ENCODE measurements at regions not wholly inside any gene's neighbourhood (a gene's known extent, or its start where the extent isn't known, plus 50 kb on each side); places are given as distances from the start of the nearest gene placed in this dataset.

DNA sequence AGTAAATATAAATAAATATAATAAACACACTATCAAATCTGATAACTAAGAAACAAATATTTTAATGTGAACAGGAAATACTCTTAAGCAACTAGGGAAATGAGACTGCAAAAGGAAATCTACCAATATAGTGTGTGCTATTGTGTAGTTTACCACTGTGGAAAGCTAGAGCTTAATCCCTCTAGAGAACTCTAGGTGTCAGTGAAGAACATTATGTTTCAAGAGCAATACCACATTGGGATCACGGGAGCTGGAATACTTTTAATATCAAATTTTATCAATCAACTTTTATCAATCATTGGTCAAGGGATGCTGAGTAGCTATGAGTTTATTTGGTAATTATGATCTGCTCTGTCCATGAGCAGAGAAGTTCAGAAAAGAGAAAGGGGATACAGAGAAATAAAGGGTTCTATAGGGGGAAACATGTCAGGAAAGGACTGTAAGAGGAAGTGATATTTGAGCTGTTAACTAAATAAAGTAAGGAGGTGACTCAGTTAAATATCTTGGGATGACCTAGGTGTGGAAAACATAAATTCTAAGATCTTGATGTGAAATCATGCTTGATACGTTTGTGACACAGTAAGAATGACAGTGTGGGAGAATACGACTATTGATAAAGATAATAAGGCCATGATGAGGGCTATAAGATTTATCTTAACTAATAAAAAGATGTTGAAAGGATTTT is 762.2 kb upstream of the ALCAM start:
- FAIRE-seq = no peak

DNA sequence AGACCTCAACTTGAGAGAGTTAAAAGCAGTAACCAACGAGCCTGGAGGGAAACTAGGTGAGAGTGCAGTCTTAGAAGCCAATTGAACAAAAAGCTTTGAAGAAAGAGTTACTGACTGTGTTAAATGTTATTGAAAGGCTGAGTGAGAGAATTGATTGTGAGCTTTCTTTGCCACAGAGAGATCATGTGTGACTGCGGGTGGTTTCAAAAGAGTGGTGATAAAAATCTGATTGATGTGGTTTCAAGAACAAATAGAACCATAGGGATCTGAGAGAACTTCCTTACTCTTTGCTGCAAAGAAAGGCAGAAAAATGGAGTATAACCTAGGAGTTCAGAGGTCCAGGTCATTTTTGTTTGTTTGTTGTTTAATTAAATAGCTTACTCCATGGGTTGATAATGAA is 759.9 kb upstream of the ALCAM start:
- no peak for FAIRE-seq

DNA sequence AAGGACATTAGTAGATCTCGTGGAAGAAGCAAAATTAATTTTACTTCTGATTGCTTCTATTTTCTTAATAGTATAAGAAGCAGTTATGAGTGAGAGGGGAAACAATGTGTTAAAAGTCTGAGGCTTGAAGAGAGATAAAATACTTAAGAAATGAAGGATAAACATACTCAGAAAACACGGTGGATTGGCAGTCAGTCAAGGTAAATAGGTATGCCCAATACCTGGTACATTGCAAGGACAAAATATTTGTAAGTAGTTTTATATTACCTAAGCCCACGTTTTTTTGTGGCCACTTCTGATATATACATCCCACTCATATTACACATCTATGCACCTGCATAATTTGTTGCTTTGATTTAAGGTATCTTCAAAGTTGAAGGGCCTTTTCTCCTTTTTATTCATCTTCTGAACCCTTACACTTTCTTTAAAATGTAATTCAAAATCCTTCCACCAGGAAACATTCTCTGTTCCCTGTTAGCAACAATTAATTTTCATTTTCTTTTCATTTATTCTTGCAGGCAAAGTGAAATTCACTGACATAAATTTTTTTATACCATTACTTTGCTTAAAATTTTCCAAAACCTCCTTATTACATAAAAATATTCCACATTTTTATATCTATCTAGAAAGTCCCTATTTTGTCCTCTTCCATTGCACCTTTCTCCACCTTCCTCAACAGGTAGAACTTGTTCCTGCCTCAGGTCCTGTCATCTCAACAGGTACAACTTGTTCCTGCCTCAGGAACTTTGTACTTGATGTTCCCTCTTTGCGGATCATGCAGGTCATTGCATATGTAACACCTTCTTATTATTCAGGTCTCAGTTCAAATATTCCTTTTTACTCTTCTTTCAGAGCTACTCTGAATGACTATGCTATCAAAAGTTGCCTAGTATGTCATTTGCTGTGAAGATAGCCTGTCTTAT is 755.7 kb upstream of the ALCAM start:
- FAIRE-seq = no peak

DNA sequence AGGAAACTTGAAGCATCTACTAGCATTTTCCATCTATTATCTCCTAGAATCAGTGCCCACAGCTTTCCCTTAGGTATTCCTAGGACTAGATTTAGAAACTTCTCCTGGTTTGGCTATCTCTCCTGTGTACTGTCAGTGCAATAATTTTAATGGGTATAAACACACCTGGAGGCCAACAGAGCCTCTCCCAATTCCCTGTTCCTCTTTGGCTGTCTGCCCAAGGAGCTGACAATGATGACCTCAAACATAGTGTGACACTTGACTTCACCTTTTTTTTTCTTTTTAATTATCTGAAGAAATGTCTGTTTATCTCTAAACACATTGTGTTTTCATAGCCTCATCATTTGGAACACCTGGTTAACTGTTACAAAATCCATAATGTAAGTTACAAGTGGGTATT is 754.5 kb upstream of the ALCAM start:
- no peak for FAIRE-seq

DNA sequence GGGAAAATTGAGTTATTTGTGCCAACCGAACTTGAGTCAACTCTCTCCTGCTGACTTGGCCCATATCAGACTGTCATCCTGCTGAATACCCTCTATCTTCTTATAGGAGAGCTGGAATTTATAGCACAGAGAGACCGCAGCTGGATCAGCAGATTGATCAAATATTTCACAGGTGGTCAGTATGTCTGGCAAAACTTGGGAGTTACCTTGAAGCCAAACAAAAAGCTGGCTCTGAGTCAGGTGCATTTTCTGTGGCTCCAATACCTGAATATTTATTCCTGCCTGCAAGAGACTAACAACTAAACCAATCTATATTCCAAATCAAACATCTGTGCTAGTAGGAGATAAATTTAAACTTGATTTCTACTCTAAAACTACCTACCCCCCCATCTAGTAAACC is 752.1 kb upstream of the ALCAM start:
- FAIRE-seq = no peak

DNA sequence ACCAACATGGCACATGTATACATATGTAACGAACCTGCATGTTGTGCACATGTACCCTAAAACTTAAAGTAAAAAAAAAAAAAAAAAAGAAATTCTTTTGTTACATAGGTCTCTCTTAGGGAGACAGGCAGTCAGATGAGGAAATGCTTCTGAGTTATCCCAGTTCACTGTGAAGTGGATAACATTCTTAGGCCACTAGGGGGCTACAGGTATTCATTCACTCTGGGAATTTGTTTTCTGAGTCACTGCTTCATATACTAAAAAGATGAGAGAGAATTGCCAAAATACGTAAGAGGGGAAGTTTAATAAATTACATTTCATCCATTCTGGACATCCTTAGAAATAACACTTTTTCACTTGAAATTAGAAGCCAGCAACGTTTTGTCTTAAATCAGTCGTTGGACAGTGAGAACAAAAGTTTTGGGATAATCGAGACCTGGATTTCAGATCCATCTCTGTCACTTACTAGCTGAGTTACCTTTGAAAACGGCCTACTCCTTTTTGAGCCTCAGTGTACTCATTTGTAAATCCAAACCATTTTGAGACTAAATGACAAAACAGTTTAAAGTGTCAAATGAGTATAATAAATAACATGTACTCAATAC is 738.4 kb upstream of the ALCAM start:
- no peak for FAIRE-seq

DNA sequence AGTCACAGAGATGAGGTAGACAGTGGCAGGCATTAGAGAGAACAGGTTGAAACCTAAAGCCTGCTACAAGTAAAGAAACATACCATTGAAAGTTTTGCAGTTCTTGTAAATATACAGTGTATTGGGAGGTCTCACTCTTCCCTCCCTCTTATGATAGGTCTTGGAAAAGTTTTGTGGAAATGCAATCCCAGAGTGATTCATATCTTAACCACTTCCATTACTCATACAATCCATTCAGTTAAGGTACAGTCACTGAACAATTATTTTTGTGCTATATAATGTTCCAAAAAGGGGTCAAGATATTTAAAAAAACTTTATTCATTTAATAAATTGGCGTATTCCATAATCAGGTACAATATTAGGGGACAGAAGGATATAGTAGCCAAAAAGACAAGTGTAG is 737.7 kb upstream of the ALCAM start:
- FAIRE-seq = no peak

DNA sequence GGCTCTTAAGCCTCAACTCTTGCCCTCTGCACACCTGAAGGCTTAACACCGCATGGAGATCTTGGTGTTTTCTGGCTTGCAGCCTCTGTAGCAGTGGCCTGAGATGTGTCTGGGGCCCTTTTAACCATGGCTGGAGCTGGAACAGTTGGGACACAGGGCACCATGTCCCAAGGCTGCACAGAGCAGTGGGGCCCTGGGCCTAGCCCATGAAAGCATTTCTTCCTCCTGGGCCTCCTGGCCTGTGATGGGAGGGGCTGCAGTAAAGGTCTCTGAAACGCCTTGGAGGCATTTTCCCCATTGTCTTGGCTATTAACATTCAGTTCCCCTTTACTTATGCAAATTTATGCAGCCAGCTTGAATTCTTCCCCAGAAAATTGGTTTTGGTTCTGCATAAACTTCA is 735.5 kb upstream of the ALCAM start:
- FAIRE-seq = no peak

DNA sequence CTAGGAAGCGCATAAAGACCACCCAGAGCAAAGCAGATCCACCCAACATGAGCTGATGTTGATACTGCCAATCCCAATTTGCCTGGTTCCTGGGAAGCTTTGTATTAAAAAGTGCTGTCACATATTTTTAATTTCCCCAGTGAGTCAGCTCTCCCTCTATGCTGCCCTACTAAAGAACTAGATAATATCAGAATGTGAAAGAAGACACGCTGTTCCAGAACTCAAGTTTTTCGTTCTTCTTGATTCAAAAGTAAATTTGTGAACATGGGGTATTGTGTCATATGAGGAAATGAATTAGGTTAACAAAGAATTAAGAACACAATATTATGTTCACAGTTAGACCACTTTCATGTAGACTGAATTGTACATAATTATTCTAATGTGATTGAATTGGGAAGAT is 734.2 kb upstream of the ALCAM start:
- FAIRE-seq = no peak

DNA sequence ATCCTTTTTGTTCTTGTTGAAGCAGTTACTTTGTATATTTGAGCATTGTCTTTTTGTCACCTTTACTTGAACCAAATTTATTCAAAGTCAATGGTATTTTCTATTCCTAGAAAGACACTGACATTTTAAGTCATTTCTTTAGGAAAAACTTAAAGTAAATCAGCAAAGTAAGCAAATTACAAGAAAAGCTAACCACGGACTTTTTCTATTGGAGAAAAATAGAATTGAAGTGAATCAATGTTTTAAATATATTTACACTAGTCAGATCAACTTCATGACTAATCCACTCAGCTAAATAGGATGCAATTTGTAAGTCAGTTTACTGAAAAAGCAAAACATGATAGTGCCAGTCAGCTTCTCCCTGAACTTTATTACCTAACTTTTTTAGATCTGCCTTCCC is 733.8 kb upstream of the ALCAM start:
- FAIRE-seq = no peak

DNA sequence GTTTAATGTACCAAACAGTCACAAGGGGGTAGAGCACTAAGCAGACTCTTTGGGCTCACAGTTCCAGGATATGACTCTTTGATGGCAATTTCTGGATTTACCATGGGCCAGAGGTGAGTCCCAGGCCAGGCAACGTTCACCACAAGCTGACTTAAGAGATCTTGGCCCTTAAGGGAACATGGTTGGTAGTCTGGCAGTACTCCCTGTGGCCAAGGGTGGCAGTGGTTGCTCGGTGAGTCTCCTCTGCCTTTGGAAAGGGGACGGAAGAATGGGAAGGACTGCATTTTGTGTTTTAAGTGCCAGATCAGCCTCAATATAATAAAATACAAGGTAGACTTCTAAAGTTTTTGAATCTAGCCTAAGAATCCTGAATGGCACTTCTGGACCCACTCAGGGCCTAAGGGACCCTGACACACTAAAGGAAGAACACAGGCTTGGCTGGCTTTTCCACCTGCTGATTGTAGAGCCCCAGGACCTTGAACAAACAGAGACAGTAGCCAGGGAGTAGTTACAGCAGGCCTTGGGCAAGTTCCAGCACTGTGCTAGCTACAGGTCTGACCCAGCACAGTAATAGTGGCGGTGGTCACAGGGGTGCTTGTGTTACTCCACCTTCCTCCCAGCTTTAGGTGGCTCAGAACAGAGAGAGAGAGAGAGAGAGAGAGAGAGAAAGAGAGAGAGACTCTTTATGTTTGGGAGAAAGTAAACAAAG is 730.7 kb upstream of the ALCAM start:
- FAIRE-seq = no peak

DNA sequence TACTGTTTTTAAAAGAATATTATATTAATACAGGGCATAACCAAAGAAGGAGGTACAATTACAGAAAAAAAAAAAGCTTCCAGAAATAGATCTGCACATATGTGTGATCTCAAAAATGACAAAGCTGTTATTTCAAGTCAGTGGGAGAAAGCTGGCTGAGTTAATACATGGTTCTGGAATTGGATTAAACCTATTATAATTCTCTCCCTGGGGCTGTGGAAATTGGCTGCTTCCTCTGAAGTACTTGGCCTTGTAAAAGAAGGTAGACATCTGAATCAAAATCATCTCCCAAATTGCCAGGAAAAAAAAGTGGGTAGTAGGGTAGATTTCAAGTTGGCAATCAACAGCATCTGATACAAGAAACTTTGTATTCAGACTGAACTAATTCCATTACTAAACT is 723.9 kb upstream of the ALCAM start:
- FAIRE-seq = no peak

DNA sequence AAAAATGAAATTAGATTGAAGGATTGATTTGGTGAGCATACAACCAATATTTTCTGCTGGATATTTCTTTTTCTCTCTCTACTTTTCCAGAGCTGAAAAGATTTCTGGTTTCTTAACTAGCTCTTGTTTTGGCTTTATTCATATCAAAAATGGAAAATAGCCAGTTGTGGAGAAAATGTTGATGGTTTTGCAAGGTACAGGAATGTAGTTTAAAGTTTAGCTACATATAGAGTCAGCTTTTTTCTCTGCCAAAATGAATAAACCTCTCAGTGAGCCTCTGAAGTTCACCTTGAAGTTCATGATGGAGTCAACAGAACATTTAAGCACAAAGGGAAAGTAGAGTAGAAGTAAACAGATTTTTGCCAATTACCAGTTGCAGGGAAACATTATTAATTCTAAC is 720.5 kb upstream of the ALCAM start:
- FAIRE-seq = no peak

DNA sequence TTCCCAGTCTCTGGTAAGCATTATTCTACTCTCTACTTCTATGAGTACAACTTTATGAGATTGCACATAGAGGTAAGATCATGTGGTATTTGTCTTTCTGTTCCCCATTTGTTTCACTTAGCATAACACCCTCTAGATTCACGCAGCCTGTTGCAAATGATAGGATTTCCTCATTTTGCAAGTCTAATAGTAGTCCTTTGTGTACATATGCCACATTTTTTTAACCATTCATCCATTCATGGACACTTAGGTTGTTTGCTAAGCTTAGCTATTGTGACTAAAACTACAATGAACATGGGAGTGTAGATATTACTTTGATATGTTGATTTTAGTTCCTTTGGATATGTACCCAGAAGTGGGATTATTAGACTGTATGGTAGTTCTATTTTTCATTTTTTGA is 717.9 kb upstream of the ALCAM start:
- FAIRE-seq = no peak

DNA sequence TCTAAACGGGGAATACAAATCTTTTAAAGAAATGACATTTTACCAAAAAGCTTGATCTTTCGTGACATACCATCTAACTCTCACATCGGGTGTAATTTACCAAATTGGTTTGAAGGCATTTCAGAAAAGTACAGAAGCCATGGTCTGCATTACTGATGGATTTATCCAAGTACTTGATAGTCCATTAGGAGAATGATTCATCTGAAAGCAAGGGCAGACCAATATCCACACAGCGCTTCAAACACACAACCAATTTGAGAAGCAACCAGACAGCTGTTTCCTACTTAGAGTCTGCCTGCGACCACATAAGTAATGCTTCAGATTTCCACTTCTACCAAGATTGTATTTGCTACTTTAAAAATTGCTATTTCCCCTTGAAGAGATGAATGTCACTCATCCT is 697.6 kb upstream of the ALCAM start:
- FAIRE-seq = no peak

DNA sequence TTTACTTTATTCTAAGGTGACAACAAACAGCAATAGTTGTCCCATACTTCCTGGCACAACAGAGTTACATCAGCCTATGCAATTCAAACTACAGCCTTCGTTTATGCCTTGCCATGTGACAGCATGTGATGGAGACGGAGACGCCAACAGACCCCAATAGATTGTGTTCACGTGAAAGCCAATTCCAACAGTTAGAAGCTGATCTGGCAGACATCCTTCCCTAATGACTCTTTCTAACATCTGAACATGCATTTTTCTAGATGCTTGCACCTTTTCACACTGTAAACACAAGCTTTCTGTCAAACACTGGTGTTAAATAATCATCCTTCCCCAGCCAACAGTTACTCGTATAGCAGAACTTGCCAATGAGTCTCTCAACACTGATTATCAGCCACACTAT is 694.4 kb upstream of the ALCAM start:
- FAIRE-seq = no peak

DNA sequence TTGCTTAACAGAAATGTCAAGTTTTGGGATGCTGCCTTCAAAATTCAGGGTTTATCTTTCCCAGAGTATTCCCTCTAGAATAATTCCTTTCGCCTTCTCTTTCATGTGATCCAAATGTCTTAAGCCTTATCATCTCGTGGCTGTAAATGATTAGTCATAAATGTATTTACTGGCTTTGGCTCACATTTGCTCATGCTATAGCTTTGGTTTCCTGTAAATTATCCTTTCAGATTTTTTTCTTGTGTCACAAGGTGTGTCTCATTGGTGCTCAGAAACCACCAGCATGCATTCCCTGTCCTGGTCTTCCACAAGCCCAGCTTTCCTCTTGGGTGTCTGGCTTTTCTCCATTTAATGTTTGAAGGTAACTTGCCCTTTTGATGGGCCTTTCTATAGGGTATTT is 692.7 kb upstream of the ALCAM start:
- FAIRE-seq = no peak

DNA sequence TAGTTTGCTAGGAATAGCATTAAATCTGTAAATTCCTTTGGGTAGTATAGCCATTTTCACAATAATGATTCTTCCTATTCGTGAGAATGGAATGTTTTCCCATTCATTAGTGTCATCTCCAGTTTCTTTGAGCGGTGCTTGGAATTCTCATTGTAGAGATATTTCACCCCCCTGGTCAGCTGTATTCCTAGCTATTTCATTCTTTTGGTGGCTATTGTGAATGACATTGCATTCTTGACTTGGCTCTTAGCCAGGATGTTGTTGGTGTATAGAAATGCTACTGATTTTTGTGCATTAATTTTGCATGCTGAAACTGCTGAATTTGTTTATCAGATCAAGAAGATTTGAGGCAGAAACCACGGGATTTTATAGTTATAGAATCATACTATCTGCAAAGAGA is 690.5 kb upstream of the ALCAM start:
- no peak for FAIRE-seq

DNA sequence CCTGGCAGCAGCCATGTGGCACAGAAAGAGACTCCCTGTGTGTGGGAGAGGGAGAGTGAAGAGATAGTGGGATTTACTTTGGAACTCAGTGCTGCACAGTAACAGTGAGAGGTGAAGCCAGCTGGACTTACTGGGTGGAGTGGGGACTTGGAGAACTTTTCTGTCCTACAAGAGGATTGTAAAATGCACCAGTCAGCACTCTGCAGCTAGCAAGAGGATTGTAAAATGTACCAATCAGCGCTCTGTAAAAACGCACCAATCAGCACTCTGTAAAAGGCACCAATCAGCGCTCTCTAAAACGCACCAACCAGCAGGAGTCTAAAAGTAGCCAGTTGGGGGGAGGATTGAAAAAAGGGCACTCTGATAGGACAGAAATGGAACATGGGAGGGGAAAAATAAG is 688.8 kb upstream of the ALCAM start:
- no peak for FAIRE-seq

DNA sequence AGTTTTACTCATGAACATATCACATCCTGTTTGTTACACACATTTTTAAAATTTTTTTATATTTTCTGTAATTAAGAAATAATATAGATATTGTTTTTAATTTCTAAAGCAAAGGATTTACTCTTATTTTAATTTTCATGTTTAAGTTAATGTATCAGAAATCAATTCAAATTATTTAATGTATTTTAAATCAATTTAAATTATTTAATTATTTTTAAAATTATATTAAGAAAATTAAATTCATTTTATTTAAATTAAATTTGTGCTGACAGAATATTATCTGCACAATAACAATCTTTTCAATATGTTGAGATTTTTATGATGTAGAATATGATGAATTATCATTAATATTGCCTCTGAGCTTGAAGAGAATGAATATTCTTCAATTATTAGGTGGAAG is 681.2 kb upstream of the ALCAM start:
- FAIRE-seq = peak; percentile 92

DNA sequence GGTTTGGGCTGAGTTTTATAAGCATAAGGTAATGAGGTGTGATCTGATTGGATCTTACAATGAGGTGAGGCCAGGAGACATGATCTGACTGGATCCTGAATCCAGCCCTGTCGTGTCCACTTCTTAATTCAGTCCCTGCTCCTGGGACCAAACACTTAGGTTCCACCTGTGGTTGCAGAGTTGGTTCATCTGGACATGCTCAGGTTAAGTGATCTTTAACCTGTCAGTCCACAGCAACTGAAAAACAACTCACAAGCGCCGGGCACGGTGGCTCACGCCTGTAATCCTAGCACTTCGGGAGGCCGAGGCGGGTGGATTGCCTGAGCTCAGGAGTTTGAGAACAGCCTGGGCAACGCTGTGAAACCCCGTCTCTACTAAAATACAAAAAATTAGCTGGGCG is 679.3 kb upstream of the ALCAM start:
- FAIRE-seq = no peak

DNA sequence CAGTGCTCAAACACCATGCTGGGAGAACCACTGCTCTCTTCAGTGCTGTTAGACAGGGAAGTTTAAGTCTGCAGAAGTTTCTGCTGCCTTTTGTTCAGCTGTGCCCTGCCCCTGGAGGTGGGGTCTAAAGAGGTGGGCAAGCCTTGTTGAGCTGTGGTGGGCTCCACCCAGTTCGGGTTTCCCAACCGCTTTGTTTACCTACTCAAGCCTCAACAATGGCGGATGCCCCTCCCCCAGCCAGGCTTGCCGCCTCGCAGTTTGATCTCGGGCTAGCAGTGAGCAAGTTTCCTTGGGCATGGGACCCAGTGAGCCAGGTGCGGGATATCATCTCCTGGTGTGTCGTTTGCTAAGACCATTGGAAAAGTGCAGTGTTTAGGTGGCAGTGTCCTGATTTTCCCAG is 670.2 kb upstream of the ALCAM start:
- no peak for FAIRE-seq

DNA sequence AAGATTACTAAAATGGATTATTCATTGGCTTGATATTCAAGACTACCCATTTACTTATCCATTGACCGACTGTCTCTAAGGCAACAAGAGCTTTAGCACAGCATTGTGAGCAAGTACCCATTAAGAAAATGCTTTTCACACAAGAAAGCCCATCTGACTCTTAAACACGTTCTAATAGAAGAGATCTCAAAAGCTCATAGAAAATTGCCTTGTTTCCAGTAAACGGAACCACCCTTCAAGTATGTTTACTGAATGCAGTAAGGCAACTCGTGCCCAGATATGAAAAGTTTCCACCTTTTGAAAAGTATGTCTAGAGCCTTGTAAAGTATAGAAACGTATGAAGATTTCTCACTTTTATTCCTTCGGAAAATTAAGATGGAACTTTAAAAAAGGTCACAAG is 655.3 kb upstream of the ALCAM start:
- FAIRE-seq = no peak

DNA sequence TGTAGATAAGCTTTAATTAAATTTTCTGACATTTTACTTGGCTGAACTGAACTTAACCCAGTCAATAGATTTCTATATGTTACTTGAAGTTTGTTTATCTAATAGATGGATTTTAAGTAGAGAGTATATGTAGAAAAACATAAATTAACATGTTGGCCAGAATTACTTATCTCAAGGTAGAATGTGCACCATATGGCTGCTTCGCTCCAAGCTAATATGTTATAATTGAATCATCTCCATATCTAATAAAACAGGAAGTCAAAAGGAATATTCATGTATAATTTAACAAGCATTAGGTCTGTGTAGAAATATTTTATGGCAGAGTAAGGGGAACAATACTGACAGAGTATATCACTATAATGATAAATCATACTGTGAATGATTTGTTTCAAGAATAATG is 650.7 kb upstream of the ALCAM start:
- FAIRE-seq = no peak
